Osteoblast (primary cell): ENCODE measurements at regions not wholly inside any gene's neighbourhood (a gene's known extent, or its start where the extent isn't known, plus 50 kb on each side); places are given as distances from the start of the nearest gene placed in this dataset.

Experiments
- DNase-seq: peaks from one replicate; pipeline ENCODE4 v3.0.0; 2011; ENCODE audit warnings: low spot score, mixed read lengths; ENCODE audit not compliant: insufficient read length; ENCODE audit errors: missing footprints
- H2AFZ ChIP-seq: 2 replicates; pipeline ENCODE4 v1.6.0; 2011; ENCODE audit warnings: mild to moderate bottlenecking, low read length
- H3K27ac ChIP-seq: 2 replicates; pipeline ENCODE4 v1.5.1; 2011; ENCODE audit warnings: mild to moderate bottlenecking, low read depth, low read length, moderate library complexity
- H3K27me3 ChIP-seq: 2 replicates; pipeline ENCODE4 v1.6.0; 2012; ENCODE audit warnings: mild to moderate bottlenecking, control low read depth, inconsistent platforms, low read length, moderate library complexity; ENCODE audit not compliant: insufficient read depth
- H3K36me3 ChIP-seq: 2 replicates; pipeline ENCODE4 v1.5.1; 2011; ENCODE audit warnings: mild to moderate bottlenecking, low read length, control low read depth, moderate library complexity; ENCODE audit not compliant: insufficient read depth
- H3K4me1 ChIP-seq: 2 replicates; pipeline ENCODE4 v1.5.1; 2011; ENCODE audit warnings: mild to moderate bottlenecking, low read length, control low read depth, moderate library complexity; ENCODE audit not compliant: insufficient read depth
- H3K4me2 ChIP-seq: 2 replicates; pipeline ENCODE4 v1.6.0; 2011; ENCODE audit warnings: mild to moderate bottlenecking, low read length; ENCODE audit not compliant: insufficient read depth
- H3K4me3 ChIP-seq: fragments of 200-600 bp; sonication (generic); 3 replicates; pipeline ENCODE4 v1.5.1; 2012; ENCODE audit warnings: mild to moderate bottlenecking, low read length, inconsistent platforms; ENCODE audit not compliant: insufficient read depth
- H3K79me2 ChIP-seq: 2 replicates; pipeline ENCODE4 v1.6.0; 2012; ENCODE audit warnings: mild to moderate bottlenecking, low read length, control low read depth, inconsistent platforms; ENCODE audit not compliant: insufficient read depth
- H3K9me3 ChIP-seq: 2 replicates; pipeline ENCODE4 v1.5.1; 2011; ENCODE audit warnings: low read depth, low read length, control low read depth
- H4K20me1 ChIP-seq: 2 replicates; pipeline ENCODE4 v1.6.0; 2012; ENCODE audit warnings: mild to moderate bottlenecking, low read length, control low read depth; ENCODE audit not compliant: insufficient read depth
- TF ChIP-seq, protein P1 (sequence below): IDR thresholded peaks from 2 replicates; pipeline ENCODE4 v1.5.1; 2011; ENCODE audit warnings: mild to moderate bottlenecking, low read depth, low read length, moderate library complexity; ENCODE audit errors: extremely low read depth

DNA sequence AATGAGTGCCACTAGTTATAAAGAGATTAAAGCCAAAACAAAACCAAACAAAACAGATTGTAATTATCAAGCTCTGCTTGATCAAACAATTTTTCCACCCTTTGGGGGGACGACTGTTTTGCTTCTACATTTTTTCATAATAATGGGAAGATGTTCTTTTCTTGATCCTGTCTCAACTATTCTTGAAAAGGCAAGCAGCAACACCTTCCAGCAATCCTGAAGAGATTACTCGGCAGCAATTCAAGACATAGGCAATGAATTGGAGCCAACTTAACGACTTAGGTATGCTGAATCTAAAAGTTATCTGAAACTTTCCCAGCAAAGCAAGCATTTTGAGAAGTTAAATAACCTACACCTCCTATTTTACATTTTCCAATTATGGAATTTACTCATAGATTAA lies 69.9 kb upstream of the SLC38A4 start:
- no peaks in the 10 kb centered on the region for H3K36me3 ChIP-seq
- peaks cover 8% of the 10 kb centered on the region for H3K4me1 ChIP-seq
- TF ChIP-seq, protein P1, sequence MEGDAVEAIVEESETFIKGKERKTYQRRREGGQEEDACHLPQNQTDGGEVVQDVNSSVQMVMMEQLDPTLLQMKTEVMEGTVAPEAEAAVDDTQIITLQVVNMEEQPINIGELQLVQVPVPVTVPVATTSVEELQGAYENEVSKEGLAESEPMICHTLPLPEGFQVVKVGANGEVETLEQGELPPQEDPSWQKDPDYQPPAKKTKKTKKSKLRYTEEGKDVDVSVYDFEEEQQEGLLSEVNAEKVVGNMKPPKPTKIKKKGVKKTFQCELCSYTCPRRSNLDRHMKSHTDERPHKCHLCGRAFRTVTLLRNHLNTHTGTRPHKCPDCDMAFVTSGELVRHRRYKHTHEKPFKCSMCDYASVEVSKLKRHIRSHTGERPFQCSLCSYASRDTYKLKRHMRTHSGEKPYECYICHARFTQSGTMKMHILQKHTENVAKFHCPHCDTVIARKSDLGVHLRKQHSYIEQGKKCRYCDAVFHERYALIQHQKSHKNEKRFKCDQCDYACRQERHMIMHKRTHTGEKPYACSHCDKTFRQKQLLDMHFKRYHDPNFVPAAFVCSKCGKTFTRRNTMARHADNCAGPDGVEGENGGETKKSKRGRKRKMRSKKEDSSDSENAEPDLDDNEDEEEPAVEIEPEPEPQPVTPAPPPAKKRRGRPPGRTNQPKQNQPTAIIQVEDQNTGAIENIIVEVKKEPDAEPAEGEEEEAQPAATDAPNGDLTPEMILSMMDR: no peak
- H4K20me1 ChIP-seq: no peaks in the 10 kb centered on the region
- DNase-seq: no peak
- H3K4me2 ChIP-seq: no peak overlapping the region
- no peaks in the 10 kb centered on the region for H3K9me3 ChIP-seq
- H3K27me3 ChIP-seq: no peaks in the 10 kb centered on the region
- no peak overlapping the region for H3K4me3 ChIP-seq
- no peak overlapping the region for H2AFZ ChIP-seq
- no peak overlapping the region for H3K27ac ChIP-seq
- no peaks in the 10 kb centered on the region for H3K79me2 ChIP-seq

DNA sequence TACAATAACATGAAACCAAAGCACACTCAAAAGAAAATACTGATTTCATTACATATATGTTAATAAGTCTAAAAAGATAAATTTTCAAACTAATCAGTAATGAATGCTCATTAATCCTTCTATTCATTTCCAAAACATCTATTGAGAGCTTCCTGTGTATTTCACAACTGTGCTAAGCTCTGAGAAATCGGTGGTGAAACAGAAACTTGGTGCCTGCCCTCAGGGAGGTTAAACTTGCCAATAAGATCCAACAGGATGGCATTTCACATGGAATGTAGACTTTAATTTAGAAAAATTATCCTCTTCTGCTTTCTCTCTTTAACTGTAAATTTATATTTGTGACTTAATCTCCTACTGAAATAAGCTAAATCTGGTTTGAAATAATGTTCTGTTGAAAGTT lies 70.9 kb upstream of the SLC38A4 start:
- H3K4me2 ChIP-seq: no peak overlapping the region
- no peak overlapping the region for H2AFZ ChIP-seq
- TF ChIP-seq, protein P1: no peak
- no peaks in the 10 kb centered on the region for H3K4me1 ChIP-seq
- H3K36me3 ChIP-seq: no peaks in the 10 kb centered on the region
- H3K27me3 ChIP-seq: no peaks in the 10 kb centered on the region
- no peaks in the 10 kb centered on the region for H4K20me1 ChIP-seq
- DNase-seq: no peak
- H3K27ac ChIP-seq: no peak overlapping the region
- H3K79me2 ChIP-seq: no peaks in the 10 kb centered on the region
- no peak overlapping the region for H3K4me3 ChIP-seq
- no peaks in the 10 kb centered on the region for H3K9me3 ChIP-seq

DNA sequence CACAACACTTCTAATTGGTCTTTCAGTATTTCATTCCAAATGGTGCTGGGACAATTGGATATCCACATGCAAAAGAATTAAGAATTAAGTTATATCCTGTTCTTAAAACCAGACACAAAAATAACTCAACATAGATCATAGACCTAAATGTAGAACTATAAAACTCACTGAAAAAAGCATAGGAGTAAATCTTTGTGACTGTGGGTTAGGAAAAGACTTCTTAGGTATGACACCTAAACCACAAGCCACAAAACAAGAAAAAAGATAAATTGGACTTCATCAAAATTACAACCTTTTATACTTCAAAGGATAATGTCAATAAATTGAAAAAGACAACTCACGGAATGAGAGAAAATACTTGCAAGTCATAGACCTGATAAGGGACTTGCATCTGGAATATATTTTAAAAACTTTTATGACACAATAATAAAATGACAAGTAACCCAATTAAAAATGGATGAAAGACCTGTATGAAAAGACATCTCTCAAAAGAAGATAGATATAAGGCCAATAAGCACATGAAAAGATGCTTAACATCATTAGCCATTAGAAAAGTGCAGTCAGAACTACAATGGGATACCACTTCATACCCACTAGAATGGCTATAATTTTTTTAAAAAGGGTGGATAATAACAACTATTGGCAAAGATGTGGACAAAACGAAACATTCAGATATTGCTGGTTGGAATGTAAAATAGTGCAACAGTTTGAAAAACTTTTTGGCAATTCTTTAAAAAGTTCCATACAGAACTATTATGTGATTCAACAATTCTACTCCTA lies 72.5 kb upstream of the SLC38A4 start:
- Histone ChIP-seq H4K20me1 (no peaks in the 10 kb centered on the region), H2AFZ (no peak overlapping the region), H3K9me3 (no peaks in the 10 kb centered on the region), H3K4me1 (no peaks in the 10 kb centered on the region), H3K27ac (no peak overlapping the region), H3K27me3 (no peaks in the 10 kb centered on the region), H3K36me3 (no peaks in the 10 kb centered on the region), H3K79me2 (no peaks in the 10 kb centered on the region), H3K4me3 (no peak overlapping the region), H3K4me2 (no peak overlapping the region)
- no peak for DNase-seq
- TF ChIP-seq, protein P1: no peak

DNA sequence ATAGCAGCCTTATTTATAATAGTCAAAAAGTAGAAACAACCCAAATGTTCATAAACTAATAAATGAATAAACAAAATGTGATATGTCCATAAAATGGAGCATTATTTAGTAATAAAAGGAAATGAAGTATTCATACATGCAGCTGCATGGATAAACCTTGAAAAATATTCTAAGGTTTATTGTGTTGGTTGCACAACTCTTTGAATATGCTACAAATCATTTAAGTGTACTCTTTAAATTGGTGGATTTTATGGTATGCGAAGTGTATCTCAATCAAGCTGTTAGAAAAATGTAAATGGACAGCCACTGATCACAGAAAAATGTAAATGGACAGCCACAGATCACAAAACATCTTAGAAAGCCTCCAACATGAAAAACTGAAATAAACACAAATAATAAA lies 73.2 kb upstream of the SLC38A4 start:
- DNase-seq: no peak
- H3K79me2 ChIP-seq: no peaks in the 10 kb centered on the region
- no peaks in the 10 kb centered on the region for H3K36me3 ChIP-seq
- no peak overlapping the region for H2AFZ ChIP-seq
- H3K9me3 ChIP-seq: no peaks in the 10 kb centered on the region
- TF ChIP-seq, protein P1: no peak
- no peaks in the 10 kb centered on the region for H3K27me3 ChIP-seq
- no peak overlapping the region for H3K4me3 ChIP-seq
- no peak overlapping the region for H3K27ac ChIP-seq
- H3K4me2 ChIP-seq: no peak overlapping the region
- no peaks in the 10 kb centered on the region for H4K20me1 ChIP-seq
- no peaks in the 10 kb centered on the region for H3K4me1 ChIP-seq
